ENCODE measurements at regions not wholly inside any gene's neighbourhood (a gene's known extent, or its start where the extent isn't known, plus 50 kb on each side); places are given as distances from the start of the nearest gene placed in this dataset.
"Not testable (repeated sequence)": the region's sequence is repeated elsewhere in the genome, so short reads cannot be mapped to it uniquely, and the experiment has no call there.

DNA sequence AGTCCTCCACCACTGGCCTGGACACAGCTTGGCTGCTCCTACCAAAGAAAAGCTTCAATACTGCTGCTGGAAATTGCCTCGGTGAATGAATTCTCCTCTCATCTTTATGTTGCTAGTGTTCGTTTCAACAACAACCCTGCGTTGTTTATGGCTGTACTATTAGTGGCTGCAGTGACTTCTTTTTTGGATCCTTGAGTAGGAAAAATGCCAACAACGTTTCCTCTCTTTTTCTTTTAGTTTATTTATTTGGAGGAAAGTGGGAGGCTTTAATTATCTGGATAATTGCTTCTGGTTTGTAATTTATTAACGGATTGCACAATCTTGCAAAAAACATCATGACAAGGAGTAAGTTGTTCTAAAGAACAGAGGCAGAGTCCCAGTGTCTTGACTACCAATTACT is 464.1 kb upstream of the TRAM1L1 start:
- in situ Hi-C loops (cut with HindIII; ENCODE audit: low pct_unique_long_range_greater_than_20kb, low sequenced_read_pairs) = no loop called here

DNA sequence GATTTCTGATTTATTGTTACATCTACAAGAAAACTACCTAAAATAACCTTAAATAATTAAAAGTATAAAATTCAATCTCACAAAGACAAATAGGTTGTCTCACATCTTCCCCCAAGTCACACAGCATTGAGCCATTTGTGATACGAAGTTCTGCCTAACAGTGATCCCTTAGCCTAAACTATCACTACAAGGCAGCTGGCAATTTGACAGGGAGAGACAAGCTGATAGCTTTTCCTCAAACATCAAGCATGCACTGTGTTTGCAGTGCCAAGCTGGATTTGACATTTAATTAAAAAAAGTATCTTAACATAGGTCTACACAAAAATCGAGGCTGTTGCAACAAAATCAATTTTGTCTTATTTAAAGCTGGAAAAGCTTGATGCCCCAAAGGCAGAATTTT is 464.7 kb upstream of the TRAM1L1 start:
- in situ Hi-C loops (cut with HindIII; ENCODE audit: low pct_unique_long_range_greater_than_20kb, low sequenced_read_pairs) = no loop called here
- no peak for TF ChIP-seq JUND (IDR thresholded peaks at IDR 0.05; ENCODE audit: low read depth)
- no peak for DNase-seq (ENCODE audit: low read depth in 1 of 2, low spot score in 1 of 2)

More for the DNA sequence above, 464.1 kb upstream of the TRAM1L1 start:
- TF ChIP-seq JUND (IDR thresholded peaks at IDR 0.05; ENCODE audit: low read depth) = no peak
- no peak for DNase-seq (ENCODE audit: low read depth in 1 of 2, low spot score in 1 of 2)

DNA sequence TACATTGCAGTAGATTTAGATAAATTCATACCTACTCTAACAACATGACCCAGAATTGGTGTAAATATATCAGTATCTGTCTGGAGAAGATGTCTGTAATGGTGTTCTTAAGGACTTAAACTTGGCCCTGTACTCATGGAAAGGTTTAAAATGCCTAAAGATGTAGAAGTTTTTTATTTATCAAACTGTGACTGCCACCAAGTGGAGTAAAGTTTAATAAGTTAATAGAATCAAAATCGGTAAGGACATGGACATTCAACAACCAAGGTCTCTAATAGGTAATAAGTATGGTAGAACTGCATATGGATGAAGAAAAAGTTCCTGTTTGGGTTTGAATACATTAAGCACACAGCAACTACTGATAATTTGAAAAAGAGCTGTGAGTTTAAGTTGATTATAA is 474.0 kb upstream of the NDST3 start:
- peak in 1 of 2 experiments; percentile 63 for DNase-seq (ENCODE audit: low read depth in 1 of 2, low spot score in 1 of 2)
- no peak for TF ChIP-seq JUND (IDR thresholded peaks at IDR 0.05; ENCODE audit: low read depth)
- in situ Hi-C loops (cut with HindIII; ENCODE audit: low pct_unique_long_range_greater_than_20kb, low sequenced_read_pairs) = no loop called here

DNA sequence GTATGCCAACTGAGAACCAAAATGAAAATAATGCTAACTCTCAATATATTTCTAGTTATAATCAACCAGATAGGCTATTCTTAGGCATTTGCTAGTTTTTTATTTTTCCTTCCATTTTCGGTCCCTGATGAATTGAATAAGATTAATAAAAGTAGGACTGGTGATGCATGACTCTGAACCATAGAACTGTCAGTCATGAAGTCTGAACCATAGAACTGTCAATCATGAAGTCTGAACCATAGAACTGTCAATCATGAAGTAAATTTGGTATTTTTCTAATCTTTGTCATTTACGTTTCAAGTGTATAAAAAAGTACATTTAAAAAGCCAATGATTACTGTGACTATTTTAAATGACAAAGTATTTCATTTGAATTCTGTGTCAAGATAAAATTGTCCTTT is 460.2 kb upstream of the NDST3 start:
- no peak for TF ChIP-seq JUND (IDR thresholded peaks at IDR 0.05; ENCODE audit: low read depth)
- in situ Hi-C loops (cut with HindIII; ENCODE audit: low pct_unique_long_range_greater_than_20kb, low sequenced_read_pairs) = no loop called here
- no peak for DNase-seq (ENCODE audit: low read depth in 1 of 2, low spot score in 1 of 2)

DNA sequence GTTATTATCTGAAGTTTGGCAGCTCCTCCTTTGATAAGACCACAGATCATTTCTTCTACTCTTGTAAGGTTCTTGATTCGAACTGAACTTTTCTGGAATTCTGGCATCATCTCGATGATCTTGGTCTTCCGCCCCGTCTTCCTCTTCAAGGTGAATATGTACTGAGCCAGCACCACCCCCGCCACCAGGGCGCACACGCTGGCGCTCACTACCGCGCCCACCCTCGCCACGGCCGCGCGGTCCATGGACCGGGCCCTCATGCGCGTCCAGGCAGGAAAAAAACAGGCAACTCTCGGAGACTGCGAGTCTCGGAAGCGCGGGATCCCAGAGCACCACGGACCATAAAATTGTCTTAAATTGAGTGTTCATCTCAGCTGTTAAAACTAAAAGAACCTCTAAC is 458.4 kb upstream of the NDST3 start:
- no peak for TF ChIP-seq JUND (IDR thresholded peaks at IDR 0.05; ENCODE audit: low read depth)
- in situ Hi-C loops (cut with HindIII; ENCODE audit: low pct_unique_long_range_greater_than_20kb, low sequenced_read_pairs) = no loop called here
- no peak for DNase-seq (ENCODE audit: low read depth in 1 of 2, low spot score in 1 of 2)

DNA sequence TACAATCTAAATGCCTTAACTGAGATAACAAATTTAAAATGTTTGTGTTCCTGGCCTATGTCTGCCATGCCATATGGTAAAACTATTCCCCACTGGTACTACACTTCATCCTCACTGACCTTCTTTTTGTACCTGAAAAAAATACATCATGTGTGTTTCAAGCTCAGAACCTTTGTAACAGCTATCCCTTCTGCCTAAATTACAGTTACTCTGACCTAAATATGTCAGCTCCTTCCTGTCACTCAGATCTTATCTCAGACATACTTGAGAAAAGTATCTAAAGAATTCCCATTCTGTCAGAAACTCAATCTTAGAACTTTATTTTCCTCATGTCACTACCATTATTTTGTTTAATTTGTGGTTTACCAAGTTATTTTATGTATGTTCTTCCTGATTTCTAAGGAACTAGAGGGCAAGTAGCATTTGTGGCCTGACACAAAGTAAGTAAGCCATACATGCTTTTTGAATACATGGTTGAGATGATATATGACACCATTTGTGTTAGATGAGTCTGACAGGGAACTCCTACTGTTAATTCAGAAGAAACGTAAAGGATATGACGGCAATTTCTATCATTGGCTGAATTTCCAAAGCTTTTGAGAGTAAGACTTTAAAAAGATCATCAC is 456.5 kb upstream of the NDST3 start:
- no peak for TF ChIP-seq JUND (IDR thresholded peaks at IDR 0.05; ENCODE audit: low read depth)
- in situ Hi-C loops (cut with HindIII; ENCODE audit: low pct_unique_long_range_greater_than_20kb, low sequenced_read_pairs) = no loop called here
- DNase-seq (ENCODE audit: low read depth in 1 of 2, low spot score in 1 of 2) = peak in 1 of 2 experiments; percentile 46

DNA sequence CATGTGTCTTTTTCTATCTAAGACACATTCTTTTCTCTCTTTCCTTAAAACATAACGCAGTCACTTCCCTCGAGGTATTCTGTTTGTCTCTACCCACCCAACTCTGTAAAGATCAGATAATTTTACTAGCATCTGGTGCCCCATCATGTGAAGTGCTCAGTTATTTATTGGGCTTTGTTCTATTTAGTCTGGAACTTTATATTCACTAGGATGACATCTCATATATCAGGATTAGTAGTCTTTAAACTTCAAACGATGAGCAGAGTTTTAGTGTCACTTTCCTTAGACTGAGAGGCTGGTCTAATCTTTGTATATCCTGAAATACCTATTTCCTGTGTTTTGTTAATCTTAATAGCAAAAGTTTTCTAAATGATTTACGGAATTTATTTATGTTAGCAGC is 445.5 kb upstream of the NDST3 start:
- no peak for TF ChIP-seq JUND (IDR thresholded peaks at IDR 0.05; ENCODE audit: low read depth)
- in situ Hi-C loops (cut with HindIII; ENCODE audit: low pct_unique_long_range_greater_than_20kb, low sequenced_read_pairs) = no loop called here

DNA sequence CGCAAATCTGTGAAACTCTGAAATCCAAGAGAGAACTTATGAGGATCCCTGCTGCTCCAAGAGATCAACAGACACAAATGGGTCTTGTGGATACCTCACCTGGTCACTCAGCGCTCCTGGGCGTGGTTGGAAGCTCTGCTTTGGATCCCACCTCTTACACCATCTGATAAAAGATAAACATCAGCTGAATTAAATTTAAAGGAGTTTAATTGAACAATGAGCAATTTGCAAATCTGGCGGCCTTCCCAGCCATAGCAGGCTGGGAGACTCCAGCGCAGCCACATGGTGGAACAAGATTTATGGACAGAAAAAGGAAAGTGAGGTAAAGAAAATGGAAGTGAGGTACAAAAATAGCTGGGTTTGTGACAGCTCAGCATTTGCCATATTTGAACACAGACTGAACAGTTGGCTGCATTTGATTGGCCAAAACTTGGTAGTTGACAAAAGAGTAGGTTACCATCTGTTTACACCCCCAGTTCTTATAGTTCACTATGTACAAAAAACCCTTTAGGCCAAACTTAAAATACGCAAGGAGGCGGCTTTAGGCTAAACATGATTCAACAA is 437.3 kb upstream of the NDST3 start:
- no peak for DNase-seq (ENCODE audit: low read depth in 1 of 2, low spot score in 1 of 2)
- in situ Hi-C loops (cut with HindIII; ENCODE audit: low pct_unique_long_range_greater_than_20kb, low sequenced_read_pairs) = no loop called here
- TF ChIP-seq JUND (IDR thresholded peaks at IDR 0.05; ENCODE audit: low read depth) = no peak

More for the DNA sequence above, 445.5 kb upstream of the NDST3 start:
- no peak for DNase-seq (ENCODE audit: low read depth in 1 of 2, low spot score in 1 of 2)

DNA sequence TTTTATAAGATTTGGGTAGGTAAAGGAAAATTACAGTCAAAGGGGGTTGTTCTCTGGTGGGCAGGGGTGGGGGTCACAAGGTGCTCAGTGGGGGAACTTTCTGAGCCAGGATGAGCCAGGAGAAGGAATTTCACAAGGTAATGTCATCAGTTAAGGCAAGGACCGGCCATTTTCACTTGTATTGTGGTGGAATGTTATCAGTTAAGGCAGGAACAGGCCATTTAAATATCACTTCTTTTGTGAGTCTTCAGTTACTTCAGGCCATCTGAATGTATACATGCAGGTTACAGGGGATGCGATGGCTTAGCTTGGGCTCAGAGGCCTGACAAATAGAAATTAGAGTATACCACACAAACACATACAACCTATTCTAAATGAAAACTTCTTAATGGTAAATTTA is 434.9 kb upstream of the NDST3 start:
- DNase-seq (ENCODE audit: low read depth in 1 of 2, low spot score in 1 of 2); in situ Hi-C loops (cut with HindIII; ENCODE audit: low pct_unique_long_range_greater_than_20kb, low sequenced_read_pairs): not testable (repeated sequence)

DNA sequence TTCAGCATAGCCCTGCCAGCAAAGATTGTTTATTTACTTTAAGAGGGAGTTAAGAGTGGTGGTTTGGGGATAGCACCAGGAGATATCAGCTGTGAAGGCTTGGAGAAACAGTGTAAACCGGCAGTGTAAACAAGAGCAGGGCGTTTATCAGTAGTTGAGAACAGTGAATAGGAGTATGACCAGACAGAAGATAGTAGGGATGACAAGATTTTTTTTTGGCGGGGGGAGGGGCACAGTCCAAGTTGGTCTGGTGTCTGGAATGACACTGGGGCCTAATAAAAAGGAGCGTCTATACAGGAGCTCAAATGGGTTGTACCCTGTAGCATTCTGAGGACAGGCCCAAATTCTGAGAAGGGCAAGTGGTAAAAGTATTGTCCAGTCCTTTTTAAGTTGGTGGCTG is 433.4 kb upstream of the NDST3 start:
- in situ Hi-C loops (cut with HindIII; ENCODE audit: low pct_unique_long_range_greater_than_20kb, low sequenced_read_pairs); DNase-seq (ENCODE audit: low read depth in 1 of 2, low spot score in 1 of 2): not testable (repeated sequence)

DNA sequence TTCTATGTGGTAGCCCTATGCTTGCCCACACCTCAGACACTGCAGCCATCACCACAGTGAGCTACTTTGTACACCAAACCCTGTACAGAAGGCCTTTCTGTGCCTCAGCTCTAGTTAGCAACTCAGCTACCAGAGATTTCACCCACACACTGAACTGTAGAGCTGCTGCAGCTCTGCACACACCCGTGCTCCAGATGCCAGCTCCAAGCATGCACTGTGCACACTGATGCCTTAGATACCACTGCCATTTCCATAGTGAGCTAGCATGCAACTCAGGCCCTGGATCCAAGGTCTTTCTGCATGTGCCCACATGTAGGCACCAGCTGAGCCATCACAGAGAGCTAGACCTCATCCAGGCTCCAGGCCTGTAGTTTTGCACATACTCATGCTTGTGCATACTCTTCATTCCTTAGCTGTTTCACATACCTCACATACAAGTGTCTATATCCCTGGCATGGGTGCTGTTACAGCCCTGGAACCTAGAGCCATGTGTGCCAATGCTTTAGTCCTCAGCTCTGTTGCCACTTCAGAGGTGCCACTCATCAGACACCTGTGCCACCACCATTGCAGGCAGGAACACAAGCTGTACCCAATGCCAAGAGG is 423.5 kb upstream of the NDST3 start:
- no peak for TF ChIP-seq JUND (IDR thresholded peaks at IDR 0.05; ENCODE audit: low read depth)
- peak; percentile 3 to 7 for DNase-seq (ENCODE audit: low read depth in 1 of 2, low spot score in 1 of 2)
- in situ Hi-C loops (cut with HindIII; ENCODE audit: low pct_unique_long_range_greater_than_20kb, low sequenced_read_pairs) = no loop called here

DNA sequence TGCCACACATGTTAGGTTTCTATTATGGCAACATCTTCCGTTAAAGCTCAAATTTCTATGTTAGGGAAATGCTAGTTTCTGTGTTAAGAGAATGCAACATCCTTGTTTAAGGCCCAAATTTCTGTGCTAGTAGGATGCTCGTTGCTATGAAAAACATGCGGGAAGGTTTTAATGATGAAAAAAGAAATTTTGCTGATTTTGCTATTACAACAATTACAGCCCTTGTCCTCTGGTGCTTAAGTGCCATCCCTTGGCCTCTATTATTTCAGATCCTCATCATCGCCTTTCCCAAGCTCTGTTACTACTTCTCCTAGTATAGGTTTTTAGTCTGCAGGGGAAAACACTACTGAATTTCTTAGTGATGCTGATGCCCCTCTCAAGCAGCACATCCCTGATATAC is 412.6 kb upstream of the NDST3 start:
- no peak for DNase-seq (ENCODE audit: low read depth in 1 of 2, low spot score in 1 of 2)
- in situ Hi-C loops (cut with HindIII; ENCODE audit: low pct_unique_long_range_greater_than_20kb, low sequenced_read_pairs) = no loop called here
- no peak for TF ChIP-seq JUND (IDR thresholded peaks at IDR 0.05; ENCODE audit: low read depth)

DNA sequence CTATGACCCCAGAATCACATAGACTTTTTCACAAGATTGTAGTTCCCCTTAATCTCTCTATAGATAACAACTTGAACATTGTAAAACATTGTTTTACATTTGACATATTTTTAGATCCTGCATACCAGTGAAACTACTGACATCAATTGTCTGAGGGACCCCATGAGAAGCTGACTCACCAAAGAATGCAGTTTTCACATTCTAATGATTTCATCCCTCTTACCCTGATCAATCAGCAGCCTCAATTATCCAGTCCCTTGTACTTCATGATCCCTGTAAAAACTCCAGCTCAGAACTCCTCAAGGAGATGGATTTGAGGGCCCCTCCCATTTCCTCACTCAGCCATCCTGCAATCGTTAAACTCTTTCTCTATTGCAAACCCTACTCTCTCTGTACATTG is 411.0 kb upstream of the NDST3 start:
- DNase-seq (ENCODE audit: low read depth in 1 of 2, low spot score in 1 of 2) = no peak
- in situ Hi-C loops (cut with HindIII; ENCODE audit: low pct_unique_long_range_greater_than_20kb, low sequenced_read_pairs) = no loop called here
- TF ChIP-seq JUND (IDR thresholded peaks at IDR 0.05; ENCODE audit: low read depth) = no peak

DNA sequence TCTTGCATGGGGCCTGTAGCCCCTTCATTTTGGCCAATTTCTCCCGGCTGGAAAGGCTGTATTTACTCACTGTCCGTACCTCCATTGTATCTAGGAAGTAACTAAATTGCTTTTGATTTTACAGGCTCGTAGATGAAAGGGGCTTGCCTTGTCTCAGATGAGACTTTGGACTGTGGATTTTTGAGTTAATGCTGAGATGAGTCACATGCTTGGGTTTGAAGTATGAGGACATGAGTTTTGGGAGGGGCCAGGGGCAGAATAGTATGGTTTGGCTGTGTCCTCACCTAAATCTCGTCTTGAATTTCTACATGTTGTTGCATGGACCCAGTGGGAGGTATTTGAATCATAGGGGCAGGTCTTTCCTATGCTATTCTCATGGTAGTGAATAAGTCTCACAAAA is 407.6 kb upstream of the NDST3 start:
- DNase-seq (ENCODE audit: low read depth in 1 of 2, low spot score in 1 of 2) = no peak
- TF ChIP-seq JUND (IDR thresholded peaks at IDR 0.05; ENCODE audit: low read depth) = no peak
- in situ Hi-C loops (cut with HindIII; ENCODE audit: low pct_unique_long_range_greater_than_20kb, low sequenced_read_pairs) = no loop called here
